ENCODE measurements at regions not wholly inside any gene's neighbourhood (a gene's known extent, or its start where the extent isn't known, plus 50 kb on each side); places are given as distances from the start of the nearest gene placed in this dataset.
A peak's percentile ranks its signal among the peaks of the same experiment; 100 is the strongest.

DNA sequence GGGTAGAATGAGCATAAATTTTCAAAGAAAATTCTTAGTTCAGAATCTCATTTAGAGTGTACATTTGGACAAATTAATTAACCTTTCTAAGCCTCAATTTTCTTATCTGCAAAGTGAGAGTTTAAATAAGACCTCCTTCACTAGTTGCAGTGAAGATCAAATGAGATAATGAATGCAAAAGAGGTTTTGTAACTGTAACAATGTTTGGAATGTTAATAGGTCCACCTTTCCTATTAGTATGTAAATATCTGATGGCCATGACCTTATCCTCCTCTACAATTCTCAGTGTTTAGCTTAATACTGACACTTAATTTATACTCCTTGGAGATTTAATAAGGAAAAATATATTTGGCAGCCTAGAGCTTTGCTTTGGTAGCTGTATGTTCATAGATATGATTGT lies 138.8 kb downstream of the GABRG1 start:
- intact Hi-C loops (cut with DNase I) = no loop called here
- no peak for DNase-seq

DNA sequence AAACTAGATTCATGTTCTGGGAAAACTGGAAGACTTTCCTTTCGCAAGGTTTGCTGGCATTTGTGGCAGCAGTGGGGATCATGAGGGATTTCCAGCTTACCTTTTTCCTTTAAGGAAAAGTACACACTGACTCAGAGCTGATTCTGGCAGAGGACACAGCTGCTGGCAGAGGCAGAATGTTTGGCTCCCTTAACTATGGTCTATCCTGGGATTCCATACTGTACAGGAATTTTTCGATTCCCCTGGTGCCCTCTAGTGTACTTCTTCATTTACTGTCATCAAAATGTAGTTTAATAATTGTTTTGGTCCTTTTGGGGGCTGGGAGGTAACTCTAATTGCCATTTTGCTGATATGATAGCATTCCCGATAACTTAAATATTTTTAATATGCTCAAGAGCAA lies 152.7 kb downstream of the GABRG1 start:
- intact Hi-C loops (cut with DNase I) = no loop called here

DNA sequence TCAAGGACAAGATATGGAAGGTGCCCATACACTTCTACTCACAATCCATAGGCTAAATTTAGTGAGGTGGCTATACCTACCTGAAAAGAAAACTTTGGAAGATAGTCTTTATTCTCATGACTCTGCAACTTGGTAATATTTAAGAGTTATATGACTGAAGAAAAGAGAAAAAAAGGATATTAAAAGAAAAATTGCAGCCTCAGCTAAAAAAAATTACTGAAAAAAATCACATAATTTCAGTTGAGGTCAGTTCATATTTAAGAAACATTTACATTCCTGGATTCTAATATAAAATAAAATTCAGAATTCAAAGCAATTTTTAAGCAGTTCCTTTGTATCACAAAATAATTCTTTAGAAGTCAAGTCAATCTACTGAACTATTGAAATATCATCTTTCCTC lies 166.5 kb downstream of the GABRG1 start:
- intact Hi-C loops (cut with DNase I) = no loop called here
- no peak for DNase-seq

More for the DNA sequence above, 152.7 kb downstream of the GABRG1 start:
- DNase-seq = no peak

DNA sequence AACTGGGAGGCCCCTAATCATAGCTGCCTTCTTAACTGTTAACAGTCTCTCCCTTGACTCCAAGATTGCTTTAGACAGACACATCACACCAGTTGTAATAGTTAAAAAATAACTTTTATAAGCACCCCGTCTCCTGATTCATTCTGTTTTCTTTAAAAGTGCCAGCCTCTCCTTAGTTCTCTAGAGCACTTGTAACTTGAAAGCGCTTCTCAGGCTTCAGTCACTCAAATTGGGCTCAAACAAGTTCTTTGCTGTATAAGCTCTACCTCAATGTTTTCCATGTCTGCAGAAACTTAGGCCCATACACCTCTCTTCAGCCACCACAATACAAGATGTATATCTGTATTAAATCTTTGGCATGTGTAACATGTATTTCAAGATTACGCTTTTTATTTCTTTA lies 169.6 kb downstream of the GABRG1 start:
- intact Hi-C loops (cut with DNase I) = no loop called here

DNA sequence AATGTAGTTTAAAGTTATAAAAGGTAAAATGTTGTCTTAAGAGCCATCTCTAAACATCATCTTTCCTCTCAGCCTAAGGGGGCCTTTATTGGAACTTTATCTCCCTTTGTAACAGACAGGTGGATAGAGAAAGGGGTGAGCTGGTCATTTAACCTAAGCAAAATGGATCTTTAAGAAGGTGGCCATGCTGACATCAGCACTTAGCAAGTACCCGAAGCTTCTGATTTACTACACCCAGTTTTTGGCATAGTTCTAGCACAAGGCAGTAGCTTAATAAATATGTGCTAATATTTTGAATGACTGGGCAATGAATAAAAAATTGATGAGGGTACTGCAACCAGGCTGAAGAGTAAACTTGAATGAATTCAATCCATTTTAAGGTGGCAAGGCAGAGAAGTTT lies 172.7 kb downstream of the GABRG1 start:
- DNase-seq = no peak
- intact Hi-C loops (cut with DNase I) = no loop called here

More for the DNA sequence above, 169.6 kb downstream of the GABRG1 start:
- DNase-seq = no peak

DNA sequence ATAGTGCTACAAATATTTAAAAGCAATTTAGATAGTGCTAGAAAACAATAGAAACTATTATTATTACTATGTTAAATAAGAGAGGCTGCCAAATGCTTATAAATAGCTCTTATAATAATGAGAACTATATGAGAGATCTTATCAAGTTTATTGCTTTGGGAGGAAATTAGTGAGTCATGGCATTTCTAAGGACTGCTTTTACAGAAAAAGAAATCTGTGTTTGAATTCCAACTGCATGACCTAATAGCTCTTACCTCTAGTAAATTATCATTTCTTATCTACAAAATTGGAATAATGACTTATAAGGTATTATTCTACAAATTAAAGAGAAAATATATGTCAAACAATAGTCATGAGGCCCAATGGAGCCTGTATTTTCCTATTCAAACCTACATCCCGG lies 177.2 kb downstream of the GABRG1 start:
- intact Hi-C loops (cut with DNase I) = no loop called here
- DNase-seq = no peak

DNA sequence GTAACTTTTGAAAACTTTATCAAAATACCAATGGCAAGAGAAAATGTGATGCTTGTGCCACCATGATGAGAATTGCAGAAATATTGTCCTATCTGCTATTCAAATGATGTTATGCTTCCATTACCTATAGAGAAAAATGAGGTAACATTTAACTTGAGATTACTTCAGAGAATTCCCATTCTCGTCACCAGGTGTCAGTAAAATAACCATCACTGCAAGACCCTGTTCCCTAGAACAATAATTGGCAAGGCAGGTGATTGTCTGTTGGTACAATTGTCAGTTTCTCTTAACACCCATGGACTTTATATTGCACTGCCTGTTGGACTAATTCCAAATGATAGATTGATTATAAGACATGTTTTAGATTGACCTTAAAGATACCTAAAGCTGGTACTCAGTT lies 179.9 kb downstream of the GABRG1 start:
- no peak for DNase-seq
- intact Hi-C loops (cut with DNase I) = no loop called here

DNA sequence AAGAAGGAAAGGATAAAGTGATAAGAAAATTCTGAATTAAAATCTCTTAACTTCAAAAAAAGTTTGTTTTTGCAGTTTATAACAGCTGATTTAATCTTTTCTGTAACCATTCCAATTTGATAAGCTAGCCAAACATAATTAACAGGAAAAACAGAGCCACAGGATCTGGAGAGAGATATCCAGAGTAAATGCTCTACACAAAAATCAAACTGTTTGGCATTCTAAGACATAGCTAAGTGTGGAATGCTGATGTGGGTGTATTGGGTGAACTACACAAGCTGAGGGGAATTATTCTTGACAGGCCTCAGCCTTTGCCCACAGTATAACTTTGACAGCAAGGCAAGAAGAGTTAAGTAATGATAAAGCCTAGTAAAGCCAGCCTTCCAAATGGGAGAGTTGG lies 184.8 kb downstream of the GABRG1 start:
- no peak for DNase-seq
- intact Hi-C loops (cut with DNase I) = no loop called here

DNA sequence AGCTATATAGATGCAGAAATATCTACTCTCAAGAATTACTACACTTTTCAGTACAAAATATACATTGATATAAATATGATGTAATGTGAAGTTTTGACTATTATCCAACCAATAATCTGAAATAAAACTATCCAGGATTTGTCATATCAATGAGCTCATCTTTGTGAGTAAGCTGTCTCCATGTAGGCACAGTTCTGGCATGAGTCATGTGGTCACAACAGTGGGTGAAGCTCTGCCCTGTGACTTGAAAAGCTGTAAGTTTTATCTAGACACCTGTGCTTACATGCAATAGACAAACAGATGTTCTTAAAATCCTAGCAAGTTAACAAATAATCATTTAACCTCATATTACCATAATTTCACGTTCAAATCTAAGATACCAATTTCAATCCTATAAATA lies 192.7 kb downstream of the GABRG1 start:
- DNase-seq = peak in 1 of 42 donors; percentile 7
- intact Hi-C loops (cut with DNase I) = no loop called here

DNA sequence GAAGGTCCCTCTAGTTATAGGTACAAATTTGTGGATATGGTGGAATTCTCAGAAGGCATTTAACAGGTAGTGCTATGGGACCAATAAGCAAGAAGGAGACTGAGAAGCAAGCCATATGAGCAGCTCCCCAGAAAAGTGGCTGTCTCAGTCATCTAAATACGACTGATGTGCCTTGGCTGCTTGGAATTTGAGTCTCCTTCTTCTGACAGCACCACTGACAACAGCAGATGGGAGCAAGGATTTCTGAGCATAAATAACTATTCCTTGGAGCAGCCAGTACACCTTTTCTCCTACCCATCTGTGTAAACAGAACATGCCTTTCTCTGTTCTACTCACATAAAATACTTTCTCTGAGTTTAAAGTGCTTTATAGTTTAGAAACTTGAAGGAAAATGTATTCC lies 196.2 kb downstream of the GABRG1 start:
- no peak for DNase-seq
- intact Hi-C loops (cut with DNase I) = no loop called here

DNA sequence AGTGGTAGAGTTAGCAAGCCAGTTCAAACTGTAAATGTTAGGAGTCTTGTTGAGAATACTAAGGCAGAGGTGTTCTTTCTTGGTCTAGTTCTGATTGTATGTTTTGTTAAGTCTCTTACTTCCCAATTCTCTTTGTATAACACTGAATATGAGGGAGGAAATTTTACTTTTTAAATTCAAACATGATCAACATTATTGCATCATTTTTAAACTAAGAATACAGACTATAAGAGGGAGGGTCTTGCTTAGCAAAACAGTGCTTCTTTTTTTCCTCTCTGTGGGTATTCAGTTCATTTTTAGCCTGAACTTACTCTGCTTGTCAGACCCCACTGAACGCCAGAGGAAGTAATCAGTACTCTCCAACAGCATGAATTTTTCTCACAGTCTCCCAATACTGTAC lies 198.0 kb downstream of the GABRG1 start:
- DNase-seq = no peak

DNA sequence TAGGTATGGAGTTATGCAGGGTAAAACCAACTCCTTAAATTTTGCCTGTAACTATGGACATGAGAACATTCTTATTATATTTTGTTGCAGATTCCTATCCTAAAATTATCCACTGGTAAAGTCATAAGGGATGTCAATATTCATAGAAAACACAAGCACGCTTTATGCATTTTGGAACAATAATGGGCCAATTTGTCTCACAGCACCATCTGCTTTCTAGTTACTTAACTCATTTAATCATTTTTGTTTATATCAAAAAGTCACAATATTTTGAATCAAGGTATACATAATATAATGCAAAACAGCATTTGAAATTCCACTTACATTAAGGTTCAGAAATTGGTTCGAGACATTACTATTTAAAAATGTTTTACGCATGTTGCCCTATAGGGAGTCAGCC lies 203.0 kb downstream of the GABRG1 start:
- intact Hi-C loops (cut with DNase I) = no loop called here
- DNase-seq = no peak

More for the DNA sequence above, 198.0 kb downstream of the GABRG1 start:
- intact Hi-C loops (cut with DNase I) = no loop called here

DNA sequence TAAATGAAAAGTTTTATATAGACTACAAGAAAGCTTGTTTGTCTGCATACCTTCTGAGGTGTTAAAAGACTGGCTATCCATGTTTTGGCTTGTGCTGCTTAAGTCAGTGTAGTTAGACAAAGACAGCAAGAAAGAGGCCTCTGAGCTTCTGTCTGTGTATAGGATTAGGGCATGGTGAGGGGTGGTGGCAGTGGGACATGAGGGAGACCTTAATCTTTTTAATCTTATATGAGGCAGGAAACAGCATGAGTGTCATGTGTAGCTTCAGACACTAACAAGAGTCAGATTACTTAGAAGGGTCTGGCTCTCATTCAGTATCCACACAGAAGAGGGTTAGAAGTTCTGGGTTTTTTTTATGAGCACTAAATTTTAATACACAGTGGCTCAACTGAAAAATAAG lies 213.3 kb downstream of the GABRG1 start:
- intact Hi-C loops (cut with DNase I) = no loop called here
- DNase-seq = no peak

DNA sequence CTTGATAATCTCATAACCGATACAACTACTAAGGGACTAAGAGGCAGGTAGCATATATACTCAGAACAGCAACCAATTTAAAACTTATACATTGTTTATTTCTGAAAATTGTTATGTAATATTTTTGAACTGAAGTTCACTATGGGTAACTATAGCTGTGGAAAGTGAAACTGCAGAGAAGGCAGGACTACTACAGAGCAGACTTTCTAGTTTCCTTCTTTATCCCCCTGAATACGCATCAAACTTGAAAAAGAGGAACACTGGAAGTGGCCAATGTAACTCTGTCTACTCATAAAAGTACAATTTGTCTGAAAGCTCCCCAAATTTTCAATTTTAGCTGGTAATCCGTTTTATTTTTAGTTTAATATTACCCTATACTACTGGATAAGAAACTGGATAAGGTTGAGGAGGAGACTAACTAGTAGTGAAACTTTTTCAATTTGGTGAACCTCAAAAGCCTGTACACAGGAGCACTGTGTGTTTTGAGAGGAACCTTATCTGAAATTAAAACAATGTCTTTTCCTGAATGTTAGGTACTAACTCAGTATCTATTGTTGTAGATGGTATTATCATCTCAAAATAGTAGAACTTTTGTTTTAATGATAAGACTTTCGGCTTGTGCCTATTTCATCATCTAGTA lies 225.8 kb downstream of the GABRG1 start:
- intact Hi-C loops (cut with DNase I) = no loop called here
- no peak for DNase-seq

DNA sequence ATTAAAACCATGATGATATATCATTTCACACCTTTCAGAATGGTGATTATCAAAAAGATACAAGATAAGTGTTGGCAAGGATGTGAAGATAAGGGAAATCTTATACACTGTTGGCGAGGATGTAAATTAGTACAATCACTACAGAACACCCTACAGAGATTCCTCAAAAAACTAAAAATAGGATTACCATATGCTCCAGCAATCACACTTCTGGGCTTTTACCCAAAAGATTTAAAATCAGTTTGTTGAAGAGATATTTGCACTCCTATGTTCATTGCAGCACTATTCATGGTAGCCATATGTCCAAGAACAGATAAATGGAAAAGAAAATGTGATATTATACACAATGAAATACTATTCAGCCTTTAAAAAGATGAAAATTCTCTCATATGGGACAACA lies 240.4 kb downstream of the GABRG1 start:
- no peak for DNase-seq
- intact Hi-C loops (cut with DNase I) = no loop called here

DNA sequence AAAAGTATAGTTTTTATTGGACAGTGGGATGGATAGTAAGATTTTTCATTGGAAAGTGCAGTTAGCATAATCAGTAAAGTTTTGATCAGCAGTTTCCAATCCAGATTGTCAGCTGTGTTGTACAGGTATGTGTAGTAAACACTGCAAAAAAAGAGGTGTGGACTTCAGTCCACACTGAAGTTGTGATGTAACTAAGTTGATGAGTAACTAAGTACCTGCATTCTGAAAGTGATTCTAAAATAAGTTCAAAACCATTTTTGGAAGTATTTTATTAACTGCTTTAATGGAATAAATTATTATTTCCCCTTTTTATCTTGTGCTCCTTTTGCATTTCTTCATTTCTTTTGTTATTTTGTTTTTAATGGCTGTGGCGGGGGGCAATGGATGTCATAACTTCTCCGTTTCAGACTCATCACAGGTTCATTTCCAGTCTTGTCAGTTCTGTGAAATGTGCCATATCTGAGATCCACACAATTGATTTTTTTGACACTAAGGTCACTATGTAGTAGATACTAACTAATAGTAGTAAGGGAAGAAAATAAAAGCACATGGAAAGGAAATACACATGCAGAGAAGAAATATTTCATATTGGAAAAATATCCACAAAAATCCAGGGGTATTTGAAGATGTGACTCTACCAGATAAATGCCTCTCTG lies 247.5 kb downstream of the GABRG1 start:
- DNase-seq = no peak

DNA sequence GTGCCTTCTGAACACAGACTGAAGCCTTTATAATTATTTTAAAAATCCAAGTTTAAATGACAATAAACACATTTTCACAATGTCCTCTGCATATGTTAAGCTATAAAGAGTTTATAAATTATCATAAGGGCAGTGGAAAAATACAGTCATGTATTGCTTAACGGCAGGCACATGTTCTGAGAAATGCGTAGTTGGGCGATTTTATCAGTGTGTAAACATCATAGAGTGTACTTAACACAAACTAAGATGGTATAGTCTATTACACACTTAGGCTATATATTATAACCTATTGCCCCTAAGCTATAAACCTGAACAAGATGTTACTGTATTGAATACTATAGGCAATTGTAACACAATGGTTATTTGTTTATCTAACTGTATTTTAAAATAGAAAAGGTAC lies 254.7 kb downstream of the GABRG1 start:
- DNase-seq = no peak
- intact Hi-C loops (cut with DNase I) = no loop called here

More for the DNA sequence above, 247.5 kb downstream of the GABRG1 start:
- intact Hi-C loops (cut with DNase I) = no loop called here

DNA sequence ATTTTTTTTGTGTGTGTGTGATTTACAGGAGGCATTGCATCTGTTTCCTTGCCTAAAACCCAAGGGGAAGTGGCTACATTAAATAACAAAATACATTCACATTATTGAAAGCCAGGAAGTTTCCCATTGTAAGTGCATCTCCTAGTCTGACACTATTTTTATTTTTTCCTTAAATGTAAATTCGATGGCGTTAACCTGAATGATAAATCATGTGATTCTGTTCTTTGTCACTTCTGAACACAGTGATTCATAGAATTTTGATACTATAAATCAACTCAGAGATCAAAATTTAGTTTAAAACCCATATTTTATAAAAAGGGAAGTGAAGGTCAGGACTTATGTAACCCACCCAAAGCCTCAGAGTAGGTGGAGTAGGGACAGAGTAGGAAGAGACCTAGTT lies 258.1 kb downstream of the GABRG1 start:
- DNase-seq = no peak
- intact Hi-C loops (cut with DNase I) = no loop called here

DNA sequence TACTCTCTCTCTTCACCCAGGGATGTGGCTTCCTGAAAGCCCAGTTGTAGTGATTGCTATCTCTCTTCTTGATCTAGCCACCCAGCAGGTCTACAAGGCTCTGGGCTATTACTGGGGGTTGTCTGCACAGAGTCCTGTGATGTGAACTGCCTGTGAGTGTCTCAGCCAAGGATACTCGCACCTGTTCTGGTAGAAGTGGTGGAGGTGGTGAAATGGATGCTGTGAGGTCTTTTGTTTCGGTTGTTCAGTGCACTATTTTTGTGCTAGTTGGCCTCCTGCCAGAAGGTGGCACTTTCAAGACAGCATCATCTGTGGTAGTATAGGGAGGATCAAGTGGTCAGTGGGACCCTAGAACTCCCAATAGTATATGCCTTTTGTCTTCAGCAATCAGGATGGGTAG lies 268.0 kb downstream of the GABRG1 start:
- no peak for DNase-seq
- intact Hi-C loops (cut with DNase I) = no loop called here

DNA sequence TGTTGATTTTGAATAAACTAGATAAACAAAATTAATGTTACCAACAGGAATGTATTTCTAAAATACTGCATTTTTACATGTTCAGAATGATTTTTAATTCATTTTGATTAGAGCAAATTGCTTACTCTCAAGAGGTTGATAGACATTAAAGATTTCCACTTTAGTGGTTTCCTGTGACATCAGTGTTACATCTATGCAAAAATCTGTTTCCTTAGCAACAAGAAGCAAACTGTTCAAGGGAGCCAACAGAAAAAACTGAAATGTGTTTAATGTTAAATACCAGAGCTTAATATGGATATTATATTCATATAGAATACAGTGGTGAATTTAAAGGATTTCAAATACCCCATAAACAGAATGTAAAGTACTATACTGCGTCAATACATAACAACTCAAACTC lies 277.8 kb downstream of the GABRG1 start:
- DNase-seq = no peak
- intact Hi-C loops (cut with DNase I) = no loop called here

DNA sequence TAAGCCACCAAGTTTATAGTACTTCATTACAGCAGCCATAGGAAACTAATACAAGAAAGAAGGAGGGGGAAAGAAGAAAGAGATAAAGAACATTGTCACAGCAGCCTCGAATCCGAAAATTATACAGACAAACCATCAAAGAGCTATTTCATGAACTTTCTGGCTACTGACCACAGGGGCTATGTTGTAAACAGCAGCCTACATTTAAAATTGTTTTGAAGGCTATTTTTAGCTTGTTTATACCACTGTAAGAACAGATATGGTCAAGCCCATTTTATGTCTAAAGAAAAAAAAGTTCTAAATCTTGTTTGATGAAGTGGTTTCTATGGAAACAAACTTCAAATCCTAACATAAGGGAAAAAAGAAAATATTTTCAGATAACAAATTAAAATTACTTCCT lies 282.1 kb downstream of the GABRG1 start:
- DNase-seq = no peak
- intact Hi-C loops (cut with DNase I) = no loop called here

All from head of caudate nucleus (tissue), 42 donors.